SK-N-SH treated with all-trans-retinoic acid at 6 μM for 48 hours (cell line): ENCODE measurements at regions not wholly inside any gene's neighbourhood (a gene's known extent, or its start where the extent isn't known, plus 50 kb on each side); places are given as distances from the start of the nearest gene placed in this dataset.

Experiments used
- ATAC-seq: fragments of 200-7000 bp; cut with Tn5 transposase; 3 replicates; pipeline ENCODE4 v1.9.1; 2020; ENCODE audit warnings: mild to moderate bottlenecking, moderate library complexity
- ARNTL ChIP-seq: fragments of 450-650 bp; formaldehyde crosslinking; IDR thresholded peaks from 2 replicates; pipeline ENCODE4 v1.5.0; 2020; ENCODE audit warnings: low read depth, mild to moderate bottlenecking, moderate library complexity, borderline replicate concordance
- BACH2 ChIP-seq: fragments of 250-450 bp; sonication (Bioruptor Pico); IDR thresholded peaks from 2 replicates; pipeline ENCODE4 v1.9.0; 2021; ENCODE audit warnings: mild to moderate bottlenecking, borderline replicate concordance
- ESRRG ChIP-seq: fragments of 250-450 bp; sonication (Bioruptor Pico); IDR thresholded peaks from 2 replicates; pipeline ENCODE4 v1.6.1; 2021; ENCODE audit warnings: mild to moderate bottlenecking
- ISL1 ChIP-seq: fragments of 250-450 bp; sonication (Bioruptor Pico); IDR thresholded peaks from 2 replicates; pipeline ENCODE4 v2.1.2; 2022; ENCODE audit warnings: mild to moderate bottlenecking, moderate library complexity
- OSR1 ChIP-seq: fragments of 250-450 bp; sonication (Bioruptor Pico); IDR thresholded peaks from 2 replicates; pipeline ENCODE4 v1.8.0; 2022; ENCODE audit warnings: moderate library complexity, mild to moderate bottlenecking, inconsistent platforms
- PPARA ChIP-seq: fragments of 250-450 bp; sonication (Bioruptor Pico); IDR thresholded peaks from 2 replicates; pipeline ENCODE4 v1.5.0; 2020; ENCODE audit warnings: mild to moderate bottlenecking, borderline replicate concordance
- SNAI2 ChIP-seq: fragments of 250-450 bp; sonication (Bioruptor Pico); IDR thresholded peaks from 2 replicates; pipeline ENCODE4 v1.5.0; 2020; ENCODE audit warnings: mild to moderate bottlenecking, moderate library complexity
- TCF4 ChIP-seq: fragments of 250-450 bp; sonication (Bioruptor Pico); IDR thresholded peaks from 2 replicates; pipeline ENCODE4 v1.8.0; 2021; ENCODE audit warnings: mild to moderate bottlenecking, moderate library complexity, borderline replicate concordance
- TOX ChIP-seq: fragments of 250-450 bp; sonication (Bioruptor Pico); IDR thresholded peaks from 2 replicates; pipeline ENCODE4 v1.8.0; 2021; ENCODE audit warnings: mild to moderate bottlenecking, moderate library complexity, borderline replicate concordance
- ZC3H10 ChIP-seq: fragments of 250-450 bp; sonication (Bioruptor Pico); IDR thresholded peaks from 2 replicates; pipeline ENCODE4 v1.5.1; 2021; ENCODE audit warnings: mild to moderate bottlenecking, moderate library complexity
- ZFP3 ChIP-seq: fragments of 250-450 bp; sonication (Bioruptor Pico); IDR thresholded peaks from 2 replicates; pipeline ENCODE4 v1.5.0; 2020; ENCODE audit warnings: mild to moderate bottlenecking, moderate library complexity
- ZFP30 ChIP-seq: fragments of 450-650 bp; formaldehyde crosslinking; IDR thresholded peaks from 2 replicates; pipeline ENCODE4 v1.5.0; 2022; ENCODE audit warnings: mild to moderate bottlenecking, moderate library complexity
- ZNF565 ChIP-seq: fragments of 450-650 bp; formaldehyde crosslinking; conservative IDR thresholded peaks from 2 replicates; pipeline ENCODE4 v1.5.0; 2020; ENCODE audit warnings: low read depth, mild to moderate bottlenecking, moderate library complexity
- ZNF70 ChIP-seq: fragments of 450-650 bp; formaldehyde crosslinking; IDR thresholded peaks from 2 replicates; pipeline ENCODE4 v1.5.0; 2020; ENCODE audit warnings: mild to moderate bottlenecking, moderate library complexity
- ZNF8 ChIP-seq: fragments of 450-650 bp; formaldehyde crosslinking; IDR thresholded peaks from 2 replicates; pipeline ENCODE4 v1.5.0; 2020; ENCODE audit warnings: mild to moderate bottlenecking, moderate library complexity
- TF ChIP-seq, protein P1 (sequence below): fragments of 250-450 bp; sonication (Bioruptor Pico); IDR thresholded peaks from 2 replicates; pipeline ENCODE4 v1.5.1; 2020; ENCODE audit warnings: low read depth, mild to moderate bottlenecking, moderate library complexity
- TF ChIP-seq, protein P2 (sequence below): fragments of 250-450 bp; sonication (Bioruptor Pico); IDR thresholded peaks from 2 replicates; pipeline ENCODE4 v1.8.0; 2020; ENCODE audit warnings: mild to moderate bottlenecking, moderate library complexity, borderline replicate concordance
- TF ChIP-seq, protein P3 (sequence below): fragments of 250-450 bp; sonication (Bioruptor Pico); IDR thresholded peaks from 2 replicates; pipeline ENCODE4 v1.8.0; 2021; ENCODE audit warnings: low read depth, mild to moderate bottlenecking, moderate library complexity, borderline replicate concordance
- TF ChIP-seq, protein P4 (sequence below): fragments of 250-450 bp; sonication (Bioruptor Pico); IDR thresholded peaks from 2 replicates; pipeline ENCODE4 v1.5.0; 2020; ENCODE audit warnings: mild to moderate bottlenecking, moderate library complexity

DNA sequence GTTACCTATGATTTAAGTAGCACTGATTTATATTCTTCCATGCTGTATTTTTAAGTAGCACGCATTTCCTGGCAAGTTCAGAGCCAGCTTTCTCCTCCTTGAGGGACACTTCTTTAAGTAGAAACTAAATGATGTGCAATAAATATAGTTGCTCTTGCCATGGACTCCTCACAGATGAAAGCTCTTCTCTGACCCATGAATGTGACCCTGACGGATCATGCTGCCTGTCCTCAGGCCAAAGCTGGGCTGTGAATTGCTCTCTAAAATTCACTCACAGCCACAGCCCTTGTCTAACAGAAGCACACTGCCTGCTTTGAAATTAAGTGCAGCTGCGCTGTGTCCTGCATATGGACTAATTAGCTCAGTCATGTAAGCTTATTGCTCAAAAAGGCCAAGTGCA, 438.8 kb downstream of the PMP22 start:
- ATAC-seq = no peak
- TF ChIP-seq OSR1 (no peak), ESRRG (CRISPR knock-in tag) (no peak), ZNF70 (CRISPR knock-in tag) (no peak), BACH2 (CRISPR knock-in tag) (no peak), ZFP30 (CRISPR knock-in tag) (no peak), TCF4 (no peak), ZNF8 (CRISPR knock-in tag) (no peak), SNAI2 (CRISPR knock-in tag) (no peak), ARNTL (CRISPR knock-in tag) (no peak), ZNF565 (CRISPR knock-in tag) (no peak)
- TF ChIP-seq, protein P1, sequence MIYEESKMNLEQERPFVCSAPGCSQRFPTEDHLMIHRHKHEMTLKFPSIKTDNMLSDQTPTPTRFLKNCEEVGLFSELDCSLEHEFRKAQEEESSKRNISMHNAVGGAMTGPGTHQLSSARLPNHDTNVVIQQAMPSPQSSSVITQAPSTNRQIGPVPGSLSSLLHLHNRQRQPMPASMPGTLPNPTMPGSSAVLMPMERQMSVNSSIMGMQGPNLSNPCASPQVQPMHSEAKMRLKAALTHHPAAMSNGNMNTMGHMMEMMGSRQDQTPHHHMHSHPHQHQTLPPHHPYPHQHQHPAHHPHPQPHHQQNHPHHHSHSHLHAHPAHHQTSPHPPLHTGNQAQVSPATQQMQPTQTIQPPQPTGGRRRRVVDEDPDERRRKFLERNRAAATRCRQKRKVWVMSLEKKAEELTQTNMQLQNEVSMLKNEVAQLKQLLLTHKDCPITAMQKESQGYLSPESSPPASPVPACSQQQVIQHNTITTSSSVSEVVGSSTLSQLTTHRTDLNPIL (CRISPR knock-in tag) = no peak
- TF ChIP-seq, protein P2, sequence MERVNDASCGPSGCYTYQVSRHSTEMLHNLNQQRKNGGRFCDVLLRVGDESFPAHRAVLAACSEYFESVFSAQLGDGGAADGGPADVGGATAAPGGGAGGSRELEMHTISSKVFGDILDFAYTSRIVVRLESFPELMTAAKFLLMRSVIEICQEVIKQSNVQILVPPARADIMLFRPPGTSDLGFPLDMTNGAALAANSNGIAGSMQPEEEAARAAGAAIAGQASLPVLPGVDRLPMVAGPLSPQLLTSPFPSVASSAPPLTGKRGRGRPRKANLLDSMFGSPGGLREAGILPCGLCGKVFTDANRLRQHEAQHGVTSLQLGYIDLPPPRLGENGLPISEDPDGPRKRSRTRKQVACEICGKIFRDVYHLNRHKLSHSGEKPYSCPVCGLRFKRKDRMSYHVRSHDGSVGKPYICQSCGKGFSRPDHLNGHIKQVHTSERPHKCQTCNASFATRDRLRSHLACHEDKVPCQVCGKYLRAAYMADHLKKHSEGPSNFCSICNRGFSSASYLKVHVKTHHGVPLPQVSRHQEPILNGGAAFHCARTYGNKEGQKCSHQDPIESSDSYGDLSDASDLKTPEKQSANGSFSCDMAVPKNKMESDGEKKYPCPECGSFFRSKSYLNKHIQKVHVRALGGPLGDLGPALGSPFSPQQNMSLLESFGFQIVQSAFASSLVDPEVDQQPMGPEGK (CRISPR knock-in tag) = no peak
- TF ChIP-seq, protein P3, sequence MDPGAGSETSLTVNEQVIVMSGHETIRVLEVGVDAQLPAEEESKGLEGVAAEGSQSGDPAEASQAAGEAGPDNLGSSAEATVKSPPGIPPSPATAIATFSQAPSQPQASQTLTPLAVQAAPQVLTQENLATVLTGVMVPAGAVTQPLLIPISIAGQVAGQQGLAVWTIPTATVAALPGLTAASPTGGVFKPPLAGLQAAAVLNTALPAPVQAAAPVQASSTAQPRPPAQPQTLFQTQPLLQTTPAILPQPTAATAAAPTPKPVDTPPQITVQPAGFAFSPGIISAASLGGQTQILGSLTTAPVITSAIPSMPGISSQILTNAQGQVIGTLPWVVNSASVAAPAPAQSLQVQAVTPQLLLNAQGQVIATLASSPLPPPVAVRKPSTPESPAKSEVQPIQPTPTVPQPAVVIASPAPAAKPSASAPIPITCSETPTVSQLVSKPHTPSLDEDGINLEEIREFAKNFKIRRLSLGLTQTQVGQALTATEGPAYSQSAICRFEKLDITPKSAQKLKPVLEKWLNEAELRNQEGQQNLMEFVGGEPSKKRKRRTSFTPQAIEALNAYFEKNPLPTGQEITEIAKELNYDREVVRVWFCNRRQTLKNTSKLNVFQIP (CRISPR knock-in tag) = no peak

DNA sequence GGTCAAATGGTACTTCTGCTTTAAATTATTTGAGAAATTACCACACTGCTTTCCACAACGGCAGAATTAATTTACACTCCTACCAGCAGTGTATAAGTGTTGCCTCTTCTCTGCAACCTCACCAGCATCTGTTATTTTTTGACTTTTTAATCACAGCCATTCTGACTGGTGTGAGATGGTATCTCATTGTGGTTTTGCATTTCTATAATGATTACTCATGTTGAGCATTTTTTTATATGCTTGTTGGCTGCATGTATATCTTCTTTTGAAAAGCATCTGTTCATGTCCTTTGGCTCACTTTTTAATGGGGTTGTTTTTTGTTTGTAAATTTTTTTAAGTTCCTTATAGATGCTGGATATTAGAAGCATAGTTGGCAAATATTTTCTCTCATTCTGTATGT, 446.7 kb downstream of the PMP22 start:
- TF ChIP-seq ZNF8 (CRISPR knock-in tag) (no peak), PPARA (CRISPR knock-in tag) (no peak), ISL1 (no peak), TOX (CRISPR knock-in tag) (no peak), ESRRG (CRISPR knock-in tag) (no peak), ZFP3 (no peak), SNAI2 (CRISPR knock-in tag) (no peak), ARNTL (CRISPR knock-in tag) (no peak), ZC3H10 (CRISPR knock-in tag) (no peak)
- TF ChIP-seq, protein P2 (CRISPR knock-in tag) = no peak
- TF ChIP-seq, protein P3 (CRISPR knock-in tag) = no peak
- ATAC-seq = no peak

- TF ChIP-seq ZC3H10 (CRISPR knock-in tag) (no peak), ARNTL (CRISPR knock-in tag) (no peak), ZNF70 (CRISPR knock-in tag) (no peak), ZFP30 (CRISPR knock-in tag) (no peak), ZNF8 (CRISPR knock-in tag) (no peak), ZNF565 (CRISPR knock-in tag) (no peak)
- TF ChIP-seq, protein P4, sequence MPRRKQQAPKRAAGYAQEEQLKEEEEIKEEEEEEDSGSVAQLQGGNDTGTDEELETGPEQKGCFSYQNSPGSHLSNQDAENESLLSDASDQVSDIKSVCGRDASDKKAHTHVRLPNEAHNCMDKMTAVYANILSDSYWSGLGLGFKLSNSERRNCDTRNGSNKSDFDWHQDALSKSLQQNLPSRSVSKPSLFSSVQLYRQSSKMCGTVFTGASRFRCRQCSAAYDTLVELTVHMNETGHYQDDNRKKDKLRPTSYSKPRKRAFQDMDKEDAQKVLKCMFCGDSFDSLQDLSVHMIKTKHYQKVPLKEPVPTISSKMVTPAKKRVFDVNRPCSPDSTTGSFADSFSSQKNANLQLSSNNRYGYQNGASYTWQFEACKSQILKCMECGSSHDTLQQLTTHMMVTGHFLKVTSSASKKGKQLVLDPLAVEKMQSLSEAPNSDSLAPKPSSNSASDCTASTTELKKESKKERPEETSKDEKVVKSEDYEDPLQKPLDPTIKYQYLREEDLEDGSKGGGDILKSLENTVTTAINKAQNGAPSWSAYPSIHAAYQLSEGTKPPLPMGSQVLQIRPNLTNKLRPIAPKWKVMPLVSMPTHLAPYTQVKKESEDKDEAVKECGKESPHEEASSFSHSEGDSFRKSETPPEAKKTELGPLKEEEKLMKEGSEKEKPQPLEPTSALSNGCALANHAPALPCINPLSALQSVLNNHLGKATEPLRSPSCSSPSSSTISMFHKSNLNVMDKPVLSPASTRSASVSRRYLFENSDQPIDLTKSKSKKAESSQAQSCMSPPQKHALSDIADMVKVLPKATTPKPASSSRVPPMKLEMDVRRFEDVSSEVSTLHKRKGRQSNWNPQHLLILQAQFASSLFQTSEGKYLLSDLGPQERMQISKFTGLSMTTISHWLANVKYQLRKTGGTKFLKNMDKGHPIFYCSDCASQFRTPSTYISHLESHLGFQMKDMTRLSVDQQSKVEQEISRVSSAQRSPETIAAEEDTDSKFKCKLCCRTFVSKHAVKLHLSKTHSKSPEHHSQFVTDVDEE (CRISPR knock-in tag) = no peak
- no peak for ATAC-seq
These were observed 450.0 kb downstream of the PMP22 start for GRCh38 chr17:14815079-14815478.
